Activated B cell treated with CpG ODN at 0.5 μM for 24 hours (primary cell): ENCODE measurements at regions not wholly inside any gene's neighbourhood (a gene's known extent, or its start where the extent isn't known, plus 50 kb on each side); places are given as distances from the start of the nearest gene placed in this dataset.

Experiments
- ATAC-seq: fragments of 200-7000 bp; cut with Tn5 transposase; one replicate; pipeline ENCODE4 v1.10.0; 2021; ENCODE audit warnings: low read depth, mild to moderate bottlenecking, moderate library complexity
- CTCF ChIA-PET: fragments of 350-600 bp; sonication (Branson Sonifier 250); formaldehyde crosslinking; loops from one replicate; lab custom pipeline; 2021; ENCODE audit warnings: antibody characterized with exemption; lab: Charles Lee
- POLR2A ChIA-PET: fragments of 350-600 bp; sonication (Branson Sonifier 250); formaldehyde crosslinking; loops from one replicate; lab custom pipeline; 2021; ENCODE audit warnings: antibody characterized with exemption; lab: Charles Lee
- DNase-seq: peaks from one replicate; pipeline ENCODE4 v3.0.0; 2022
- H3K27ac Mint-ChIP-seq: one replicate; pipeline ENCODE4 v1.8.0; 2020; ENCODE audit warnings: mixed read lengths
- H3K27me3 Mint-ChIP-seq: one replicate; pipeline ENCODE4 v1.8.0; 2021; ENCODE audit warnings: mixed read lengths
- H3K36me3 Mint-ChIP-seq: one replicate; pipeline ENCODE4 v1.8.0; 2021; ENCODE audit warnings: low read depth, mixed read lengths
- H3K4me1 Mint-ChIP-seq: one replicate; pipeline ENCODE4 v1.8.0; 2021; ENCODE audit warnings: mixed read lengths
- H3K4me3 Mint-ChIP-seq: one replicate; pipeline ENCODE4 v1.8.0; 2020; ENCODE audit warnings: mild to moderate bottlenecking, mixed read lengths
- H3K9me3 Mint-ChIP-seq: one replicate; pipeline ENCODE4 v1.8.0; 2020; ENCODE audit warnings: mixed read lengths
- intact Hi-C: fragments of 100-400 bp; cut with micrococcal nuclease; formaldehyde crosslinking; loops from one replicate; pipeline ENCODE4 v1.15.1; 2024
- TF ChIP-seq, protein P1 (sequence below): fragments of 200-600 bp; IDR thresholded peaks from one replicate; pipeline ENCODE4 v1.8.0; 2022; ENCODE audit warnings: antibody characterized with exemption, mild to moderate bottlenecking

DNA sequence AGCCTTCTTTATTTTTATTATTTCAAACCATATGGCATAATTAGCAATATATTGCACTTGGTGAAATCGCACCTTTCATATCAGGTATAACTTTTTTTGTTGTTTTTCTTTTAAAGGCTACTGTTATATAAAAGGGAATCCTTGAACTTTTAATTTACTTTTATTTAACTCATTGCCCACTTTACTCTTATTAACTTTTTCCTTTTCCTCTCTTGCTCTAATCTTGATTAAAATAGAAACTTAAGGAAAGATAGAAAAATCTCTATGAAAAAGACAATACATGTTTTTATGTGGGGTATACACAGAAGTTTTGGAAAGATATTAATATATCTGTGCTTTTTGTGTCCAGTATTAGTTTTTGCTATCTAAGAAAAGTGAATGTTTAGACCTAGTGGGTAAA lies 805.8 kb downstream of the USP25 start:
- Mint-ChIP-seq H3K4me3 (no peak overlapping the region), H3K27ac (no peak overlapping the region), H3K27me3 (no peaks in the 10 kb centered on the region), H3K9me3 (peaks cover 8% of the 10 kb centered on the region), H3K36me3 (no peaks in the 10 kb centered on the region), H3K4me1 (no peaks in the 10 kb centered on the region)
- TF ChIP-seq, protein P1, sequence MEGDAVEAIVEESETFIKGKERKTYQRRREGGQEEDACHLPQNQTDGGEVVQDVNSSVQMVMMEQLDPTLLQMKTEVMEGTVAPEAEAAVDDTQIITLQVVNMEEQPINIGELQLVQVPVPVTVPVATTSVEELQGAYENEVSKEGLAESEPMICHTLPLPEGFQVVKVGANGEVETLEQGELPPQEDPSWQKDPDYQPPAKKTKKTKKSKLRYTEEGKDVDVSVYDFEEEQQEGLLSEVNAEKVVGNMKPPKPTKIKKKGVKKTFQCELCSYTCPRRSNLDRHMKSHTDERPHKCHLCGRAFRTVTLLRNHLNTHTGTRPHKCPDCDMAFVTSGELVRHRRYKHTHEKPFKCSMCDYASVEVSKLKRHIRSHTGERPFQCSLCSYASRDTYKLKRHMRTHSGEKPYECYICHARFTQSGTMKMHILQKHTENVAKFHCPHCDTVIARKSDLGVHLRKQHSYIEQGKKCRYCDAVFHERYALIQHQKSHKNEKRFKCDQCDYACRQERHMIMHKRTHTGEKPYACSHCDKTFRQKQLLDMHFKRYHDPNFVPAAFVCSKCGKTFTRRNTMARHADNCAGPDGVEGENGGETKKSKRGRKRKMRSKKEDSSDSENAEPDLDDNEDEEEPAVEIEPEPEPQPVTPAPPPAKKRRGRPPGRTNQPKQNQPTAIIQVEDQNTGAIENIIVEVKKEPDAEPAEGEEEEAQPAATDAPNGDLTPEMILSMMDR, result no peak
- DNase-seq (no peak), ATAC-seq (no peak)
- intact Hi-C loops, result no loop called here
- POLR2A ChIA-PET, result no interaction called here
- CTCF ChIA-PET, result no interaction called here

DNA sequence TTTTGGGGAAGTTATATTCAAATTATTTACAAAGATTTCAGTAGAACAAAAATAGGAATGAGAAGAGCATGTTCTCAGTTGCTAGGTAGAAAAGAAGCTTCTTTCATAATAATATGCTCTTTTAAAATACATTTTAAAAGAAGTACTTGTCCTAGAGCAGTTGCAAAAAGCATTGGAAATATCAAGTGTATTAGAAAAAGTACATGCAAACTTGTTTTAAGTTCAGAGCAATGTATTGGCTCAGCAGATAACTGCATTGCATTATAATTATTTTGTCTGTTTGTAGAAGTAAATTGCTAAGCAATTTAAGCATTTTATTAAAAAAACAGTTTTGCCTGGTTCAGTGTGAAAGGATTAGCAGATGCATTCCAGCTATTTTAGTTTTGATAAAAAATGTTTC lies 806.4 kb downstream of the USP25 start:
- Mint-ChIP-seq H3K4me3 (no peak overlapping the region), H3K27me3 (no peaks in the 10 kb centered on the region), H3K9me3 (peaks cover 8% of the 10 kb centered on the region), H3K36me3 (no peaks in the 10 kb centered on the region), H3K4me1 (no peaks in the 10 kb centered on the region), H3K27ac (no peak overlapping the region)
- ChIA-PET CTCF (no interaction called here), POLR2A (no interaction called here)
- TF ChIP-seq, protein P1, result no peak
- DNase-seq (no peak), ATAC-seq (no peak)
- intact Hi-C loops, result no loop called here

DNA sequence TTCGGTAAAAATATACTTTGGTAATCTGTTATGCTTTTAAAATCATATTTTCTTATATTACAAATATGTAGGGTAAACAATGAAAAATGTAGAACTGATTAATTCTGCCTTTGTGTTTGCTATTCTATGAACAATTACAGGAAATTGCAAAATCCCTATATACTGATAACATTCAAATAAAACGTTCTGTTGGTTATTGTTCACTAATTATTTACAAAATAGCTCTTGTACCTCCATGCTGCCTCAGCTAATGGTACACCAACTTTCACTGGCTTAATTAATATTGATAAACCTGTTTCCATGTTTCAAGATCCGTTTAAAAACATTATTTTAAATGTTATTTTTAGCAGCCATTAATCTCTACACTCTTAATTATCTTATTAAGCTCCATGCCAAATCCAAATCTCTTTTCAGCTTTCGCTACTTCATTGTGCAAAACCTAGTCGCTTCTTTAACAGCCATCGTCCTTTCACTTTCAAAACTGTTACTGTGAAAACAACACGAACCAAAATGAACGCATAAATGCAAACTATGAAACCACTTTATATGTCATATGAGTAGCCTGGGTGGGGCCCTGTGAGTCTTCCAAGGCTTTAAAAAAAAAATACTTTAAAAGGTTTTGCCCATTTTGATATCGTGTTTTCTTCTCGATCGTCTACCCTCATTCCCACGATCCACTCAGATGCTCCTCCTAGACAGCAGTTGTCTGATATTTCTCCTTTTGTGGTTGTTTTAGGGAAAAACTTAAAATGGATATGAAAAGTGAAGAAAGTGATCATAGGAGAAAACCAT lies 807.1 kb downstream of the USP25 start:
- ChIA-PET CTCF (no interaction called here), POLR2A (no interaction called here)
- H3K4me1 Mint-ChIP-seq, result no peaks in the 10 kb centered on the region
- TF ChIP-seq, protein P1, result no peak
- H3K9me3 Mint-ChIP-seq, result peaks cover 4% of the 10 kb centered on the region
- intact Hi-C loops, result no loop called here
- no peaks in the 10 kb centered on the region for H3K27me3 Mint-ChIP-seq
- no peak overlapping the region for H3K27ac Mint-ChIP-seq
- H3K36me3 Mint-ChIP-seq, result no peaks in the 10 kb centered on the region
- no peak overlapping the region for H3K4me3 Mint-ChIP-seq
- ATAC-seq (no peak), DNase-seq (no peak)

DNA sequence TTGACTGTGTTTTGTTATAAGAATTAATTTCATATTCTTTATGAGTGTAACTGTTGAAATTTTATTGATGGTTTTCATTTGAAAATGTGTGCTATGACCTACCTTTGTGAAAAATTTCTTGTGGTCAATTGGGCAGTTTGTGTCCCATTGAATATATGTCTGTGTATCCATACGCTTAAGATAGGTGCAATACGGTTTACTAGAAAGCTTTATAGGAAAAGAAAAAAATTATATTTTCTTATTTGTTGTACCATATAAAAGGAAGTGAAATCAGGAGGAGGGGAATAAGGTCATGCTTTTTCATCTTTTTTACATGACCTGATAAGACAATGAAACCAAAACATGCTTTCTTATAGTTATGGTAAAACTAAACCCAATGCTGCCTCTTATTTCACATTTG lies 807.7 kb downstream of the USP25 start:
- Mint-ChIP-seq H3K4me1 (no peaks in the 10 kb centered on the region), H3K4me3 (no peak overlapping the region), H3K27ac (no peak overlapping the region), H3K36me3 (no peaks in the 10 kb centered on the region), H3K9me3 (peaks cover 4% of the 10 kb centered on the region), H3K27me3 (no peaks in the 10 kb centered on the region)
- DNase-seq, result no peak
- ATAC-seq, result no peak
- ChIA-PET POLR2A (no interaction called here), CTCF (no interaction called here)
- intact Hi-C loops, result no loop called here
- TF ChIP-seq, protein P1, result no peak

DNA sequence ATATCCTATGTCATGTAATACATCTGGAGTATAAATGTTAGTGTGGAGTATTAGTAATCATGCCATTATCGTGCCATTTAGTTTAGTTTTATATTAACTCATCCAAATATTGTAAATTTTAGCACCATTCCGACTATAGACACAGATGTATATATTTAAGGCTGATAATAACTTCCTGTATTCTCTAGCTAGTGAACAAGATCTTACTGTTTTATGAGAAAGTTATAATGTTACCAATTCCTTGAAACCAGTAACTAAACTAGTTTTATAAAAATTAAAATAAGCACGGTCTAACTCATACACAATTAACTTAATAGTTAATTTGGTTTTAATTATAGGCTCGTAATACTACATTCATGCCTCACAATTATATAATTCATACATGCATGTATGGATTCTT lies 808.6 kb downstream of the USP25 start:
- CTCF ChIA-PET, result no interaction called here
- H3K27ac Mint-ChIP-seq, result no peak overlapping the region

More for the DNA sequence above, 808.6 kb downstream of the USP25 start:
- DNase-seq, result no peak
- intact Hi-C loops, result no loop called here
- Mint-ChIP-seq H3K4me1 (no peaks in the 10 kb centered on the region), H3K36me3 (no peaks in the 10 kb centered on the region), H3K27me3 (no peaks in the 10 kb centered on the region), H3K9me3 (peaks cover 4% of the 10 kb centered on the region), H3K4me3 (no peak overlapping the region)
- TF ChIP-seq, protein P1, result no peak
- no peak for ATAC-seq
- POLR2A ChIA-PET, result no interaction called here
